H1 (cell line): ENCODE measurements at regions not wholly inside any gene's neighbourhood (a gene's known extent, or its start where the extent isn't known, plus 50 kb on each side); places are given as distances from the start of the nearest gene placed in this dataset.

Experiments used
- CTCF ChIA-PET: fragments of 300-600 bp; sonication (Branson Sonifier 250); formaldehyde crosslinking; loops from one replicate; lab custom pipeline; 2021; ENCODE audit not compliant: partially characterized antibody; lab: Charles Lee
- POLR2A ChIA-PET: fragments of 300-600 bp; sonication (Branson Sonifier 250); formaldehyde crosslinking; loops from one replicate; lab custom pipeline; 2021; ENCODE audit warnings: inconsistent platforms; ENCODE audit not compliant: partially characterized antibody; lab: Charles Lee
- DNase-seq, 2 experiments: peaks; one replicate each; pipeline versions ENCODE4 v3.0.0 to v3.0.0-alpha.2; 2010 to 2022; ENCODE audit warnings: low spot score in 2 of 2, low read depth in 1 of 2, mixed read lengths in 1 of 2
- FAIRE-seq: peaks from 2 replicates; lab custom pipeline; 2011; peaks lifted over from hg19 to GRCh38; lab: Jason Lieb, UNC
- H2AFZ ChIP-seq: 2 replicates; pipeline ENCODE4 v1.8.1; 2012; ENCODE audit warnings: low read length, inconsistent platforms
- H2AK5ac ChIP-seq: 2 replicates; pipeline ENCODE4 v1.6.1; 2013; ENCODE audit warnings: low read depth, low read length
- H2BK120ac ChIP-seq: replicated peaks from 2 replicates; pipeline ENCODE3; 2013; ENCODE audit warnings: low read depth, low read length, inconsistent platforms
- H2BK12ac ChIP-seq: 2 replicates; pipeline ENCODE4 v1.6.1; 2013; ENCODE audit warnings: low read depth, low read length
- H2BK15ac ChIP-seq: 2 replicates; pipeline ENCODE4 v1.6.1; 2013; ENCODE audit warnings: low read length
- H2BK20ac ChIP-seq: 2 replicates; pipeline ENCODE4 v1.6.1; 2013; ENCODE audit warnings: low read length
- H2BK5ac ChIP-seq: 2 replicates; pipeline ENCODE4 v1.6.1; 2013; ENCODE audit warnings: low read depth, low read length
- H3K14ac ChIP-seq: 2 replicates; pipeline ENCODE4 v1.6.1; 2013; ENCODE audit warnings: inconsistent platforms; ENCODE audit not compliant: insufficient read length
- H3K18ac ChIP-seq: 2 replicates; pipeline ENCODE4 v1.6.1; 2013; ENCODE audit warnings: low read length; ENCODE audit errors: extremely low read depth
- H3K23ac ChIP-seq: 2 replicates; pipeline ENCODE4 v1.6.1; 2013; ENCODE audit warnings: inconsistent platforms; ENCODE audit not compliant: insufficient read length
- H3K23me2 ChIP-seq: 2 replicates; pipeline ENCODE4 v1.6.1; 2013; ENCODE audit warnings: low read depth, low read length
- H3K27ac ChIP-seq: 2 replicates; pipeline ENCODE4 v1.6.1; 2011; ENCODE audit warnings: low read depth, low read length, inconsistent platforms
- H3K27me3 ChIP-seq, 4 experiments: replicated peaks in 1 of 4; 1 replicate in 1 of 4; 2 replicates in 3 of 4; pipeline versions ENCODE4 v1.6.1 to v1.8.1; 2011 to 2013; ENCODE audit warnings: low read length in 3 of 4, mild to moderate bottlenecking in 3 of 4, inconsistent platforms in 2 of 4, mixed read lengths in 2 of 4, moderate library complexity in 1 of 4; ENCODE audit not compliant: control insufficient read depth in 3 of 4, insufficient read depth in 3 of 4; ENCODE audit errors: extremely low read depth in 1 of 4
- H3K36me3 ChIP-seq, 4 experiments: 2 replicates each; pipeline versions ENCODE4 v1.6.1 to v1.8.1; 2011 to 2013; ENCODE audit warnings: mild to moderate bottlenecking in 4 of 4, low read length in 3 of 4, moderate library complexity in 2 of 4, control low read depth in 1 of 4, inconsistent platforms in 1 of 4; ENCODE audit not compliant: insufficient read depth in 4 of 4, control insufficient read depth in 2 of 4
- H3K4ac ChIP-seq: replicated peaks from 2 replicates; pipeline ENCODE3; 2013; ENCODE audit warnings: low read length, low read depth, mixed read lengths, inconsistent platforms; ENCODE audit not compliant: insufficient read length
- H3K4me1 ChIP-seq, 4 experiments: replicated peaks in 1 of 4; 1 replicate in 1 of 4; 2 replicates in 3 of 4; pipeline versions ENCODE4 v1.6.1 to v1.8.1; 2011 to 2013; ENCODE audit warnings: low read length in 3 of 4, inconsistent platforms in 2 of 4, mixed read lengths in 1 of 4; ENCODE audit not compliant: insufficient read depth in 4 of 4, control insufficient read depth in 3 of 4
- H3K4me2 ChIP-seq, 2 experiments: 2 replicates each; pipeline versions ENCODE4 v1.6.1 to v1.8.1; 2011 to 2013; ENCODE audit warnings: low read depth in 2 of 2, low read length in 2 of 2, control low read depth in 1 of 2, inconsistent platforms in 1 of 2, mild to moderate bottlenecking in 1 of 2; ENCODE audit not compliant: insufficient read depth in 1 of 2
- H3K4me3 ChIP-seq, 4 experiments: fragments of 200-600, 300-600 bp in 1 of 4; sonication (generic), shearing (Covaris generic), sonication (Bioruptor Twin) in 1 of 4; 2 replicates each; pipeline versions ENCODE4 v1.5.1 to v1.8.1; 2011 to 2016; ENCODE audit warnings: low read length in 4 of 4, low read depth in 3 of 4, control low read depth in 2 of 4, inconsistent platforms in 2 of 4, mild to moderate bottlenecking in 2 of 4, mixed read lengths in 1 of 4, moderate library complexity in 1 of 4; ENCODE audit not compliant: insufficient read depth in 2 of 4; ENCODE audit errors: extremely low read depth in 1 of 4
- H3K56ac ChIP-seq: replicated peaks from 2 replicates; pipeline ENCODE3; 2013; ENCODE audit warnings: low read depth, mild to moderate bottlenecking, mixed read lengths, low read length, inconsistent platforms; ENCODE audit not compliant: insufficient read length
- H3K79me1 ChIP-seq: 2 replicates; pipeline ENCODE4 v1.6.1; 2013; ENCODE audit warnings: low read depth, low read length, control low read depth
- H3K79me2 ChIP-seq, 2 experiments: 2 replicates each; pipeline versions ENCODE4 v1.6.1 to v1.8.1; 2012 to 2013; ENCODE audit warnings: low read length in 2 of 2, mild to moderate bottlenecking in 2 of 2, inconsistent platforms in 1 of 2; ENCODE audit not compliant: insufficient read depth in 2 of 2, control insufficient read depth in 1 of 2
- H3K9ac ChIP-seq, 4 experiments: replicated peaks in 1 of 4; 1 replicate in 1 of 4; 2 replicates in 3 of 4; pipeline versions ENCODE4 v1.6.1 to v1.8.1; 2011 to 2013; ENCODE audit warnings: low read depth in 3 of 4, low read length in 3 of 4, control low read depth in 2 of 4, mild to moderate bottlenecking in 2 of 4, moderate library complexity in 2 of 4, inconsistent platforms in 1 of 4; ENCODE audit errors: extremely low read depth in 1 of 4
- H3K9me3 ChIP-seq, 2 experiments: 2 replicates each; pipeline versions ENCODE4 v1.6.1 to v1.8.1; 2012 to 2013; ENCODE audit warnings: mild to moderate bottlenecking in 2 of 2, moderate library complexity in 2 of 2, control low read depth in 1 of 2, inconsistent platforms in 1 of 2, low read depth in 1 of 2, low read length in 1 of 2, mixed read lengths in 1 of 2; ENCODE audit not compliant: insufficient read depth in 2 of 2
- H4K20me1 ChIP-seq, 2 experiments: replicated peaks in 1 of 2; 2 replicates each; pipeline versions ENCODE3 to v1.8.1; 2011 to 2013; ENCODE audit warnings: inconsistent platforms in 2 of 2, low read length in 2 of 2, mild to moderate bottlenecking in 1 of 2; ENCODE audit not compliant: insufficient read depth in 2 of 2, control insufficient read depth in 1 of 2
- H4K5ac ChIP-seq: 2 replicates; pipeline ENCODE4 v1.6.1; 2013; ENCODE audit warnings: low read length, low read depth, mixed read lengths, inconsistent platforms; ENCODE audit not compliant: insufficient read length
- H4K8ac ChIP-seq: 2 replicates; pipeline ENCODE4 v1.8.0; 2013; ENCODE audit warnings: mild to moderate bottlenecking, moderate library complexity, low read length, inconsistent platforms; ENCODE audit not compliant: insufficient read depth; ENCODE audit errors: extremely low read depth
- H4K91ac ChIP-seq: replicated peaks from 2 replicates; pipeline ENCODE3; 2013; ENCODE audit warnings: low read length, mixed read lengths, inconsistent platforms; ENCODE audit not compliant: insufficient read length
- WGBS, 2 experiments: shearing (Covaris generic) in 1 of 2; methylation state at CpG; one replicate each; pipeline versions ENCODE4 v1.1.6 to v1.1.7; 2013 to 2015; ENCODE audit warnings: low lambda C conversion rate in 2 of 2, mixed read lengths in 2 of 2, inconsistent platforms in 1 of 2, low coverage in 1 of 2, missing lambda C conversion rate in 1 of 2; ENCODE audit not compliant: insufficient replicate concordance in 2 of 2, insufficient coverage in 1 of 2, insufficient read length in 1 of 2; ENCODE audit errors: extremely low coverage in 1 of 2, missing lambda C conversion rate in 1 of 2; 5-methylcytosine and 5-hydroxymethylcytosine counted together
- TF ChIP-seq, protein P1 (sequence below): IDR thresholded peaks from 2 replicates; pipeline ENCODE4 v1.6.1; 2011; ENCODE audit warnings: low read length, improper control_type of control experiment

DNA sequence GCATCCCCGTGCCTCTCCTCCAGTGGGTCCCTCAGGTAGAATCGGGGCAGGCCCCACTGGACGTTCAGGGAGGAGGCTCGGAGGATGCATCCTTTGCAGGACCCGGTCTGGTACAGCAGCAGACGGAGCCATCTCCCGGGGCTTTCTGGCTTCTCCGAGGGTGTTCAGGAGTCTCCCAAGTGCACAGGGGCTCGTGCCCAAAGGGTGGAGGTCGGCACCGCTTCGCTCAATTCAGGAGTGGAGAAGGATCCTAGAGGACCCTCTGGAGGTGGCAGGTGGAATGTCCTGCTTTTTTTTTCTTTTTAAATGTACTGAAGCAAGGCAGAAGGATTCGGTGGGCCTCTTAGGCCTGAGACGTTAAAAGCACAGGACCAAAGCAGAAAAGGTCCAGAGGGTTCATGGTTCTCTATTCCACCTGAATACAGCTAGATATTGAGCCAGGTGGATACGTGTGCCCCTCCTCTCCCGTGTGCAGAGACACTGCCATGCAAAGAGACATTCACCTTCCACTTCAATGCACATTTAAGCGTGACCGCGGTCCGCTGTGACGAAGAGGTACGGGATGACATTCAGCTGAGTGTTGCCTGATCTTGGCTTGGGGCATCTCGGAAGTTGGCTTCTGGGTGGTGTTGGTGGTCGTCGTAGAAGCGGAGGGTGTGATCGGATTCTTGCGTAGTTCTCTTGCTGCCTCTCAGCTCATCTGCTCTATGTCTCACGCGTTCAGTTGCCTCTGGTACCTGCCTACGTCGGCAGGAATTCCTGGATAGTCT is 281.2 kb upstream of the AGTR2 start:
- H2BK20ac ChIP-seq: no peak overlapping the region
- DNase-seq (peak in 1 of 2 experiments; percentile 11), FAIRE-seq (no peak)
- no peak overlapping the region for H4K8ac ChIP-seq
- no peak overlapping the region for H4K91ac ChIP-seq
- no peak overlapping the region for H3K9ac ChIP-seq
- H4K20me1 ChIP-seq: peaks cover 3 to 9% of the 10 kb centered on the region in 2 experiments
- H3K23me2 ChIP-seq: no peaks in the 10 kb centered on the region
- H2AFZ ChIP-seq: no peak overlapping the region
- H3K56ac ChIP-seq: no peak overlapping the region
- no peak overlapping the region for H3K4me2 ChIP-seq
- no peak overlapping the region for H2BK15ac ChIP-seq
- H3K14ac ChIP-seq: no peak overlapping the region
- no peak overlapping the region for H2BK120ac ChIP-seq
- no peaks in the 10 kb centered on the region for H3K27me3 ChIP-seq
- no peak overlapping the region for H3K27ac ChIP-seq
- H3K79me2 ChIP-seq: peaks cover 0 to 8% of the 10 kb centered on the region in 2 experiments; a peak in 1 of 4 replicates
- CTCF ChIA-PET: no interaction called here
- no peak overlapping the region for H3K18ac ChIP-seq
- H3K9me3 ChIP-seq: no peaks in the 10 kb centered on the region
- H4K5ac ChIP-seq: no peak overlapping the region
- H2BK5ac ChIP-seq: no peak overlapping the region
- TF ChIP-seq, protein P1, sequence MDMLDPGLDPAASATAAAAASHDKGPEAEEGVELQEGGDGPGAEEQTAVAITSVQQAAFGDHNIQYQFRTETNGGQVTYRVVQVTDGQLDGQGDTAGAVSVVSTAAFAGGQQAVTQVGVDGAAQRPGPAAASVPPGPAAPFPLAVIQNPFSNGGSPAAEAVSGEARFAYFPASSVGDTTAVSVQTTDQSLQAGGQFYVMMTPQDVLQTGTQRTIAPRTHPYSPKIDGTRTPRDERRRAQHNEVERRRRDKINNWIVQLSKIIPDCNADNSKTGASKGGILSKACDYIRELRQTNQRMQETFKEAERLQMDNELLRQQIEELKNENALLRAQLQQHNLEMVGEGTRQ: no peak
- no peak overlapping the region for H2BK12ac ChIP-seq
- 99% methylated on average over 18 of the region's 32 CpGs; no CpG with 5 or more reads in 1 of the 2 experiments for WGBS, 2 experiments
- H3K4me3 ChIP-seq: no peak overlapping the region
- H3K36me3 ChIP-seq: peaks cover 0 to 4% (median under 1%) of the 10 kb centered on the region in 4 experiments; a peak in 2 of 8 replicates
- no peak overlapping the region for H3K4ac ChIP-seq
- POLR2A ChIA-PET: no interaction called here
- H3K79me1 ChIP-seq: 0 out of 2 replicates have a peak, but pooled peaks cover 2% of the 10 kb centered on the region
- no peaks in the 10 kb centered on the region for H3K4me1 ChIP-seq
- H2AK5ac ChIP-seq: no peak overlapping the region
- no peak overlapping the region for H3K23ac ChIP-seq
